GM10248 (cell line): ENCODE measurements at regions not wholly inside any gene's neighbourhood (a gene's known extent, or its start where the extent isn't known, plus 50 kb on each side); places are given as distances from the start of the nearest gene placed in this dataset.

ENCODE experiments used
- CTCF ChIA-PET: fragments of 300-600 bp; sonication (Branson Sonifier 250); formaldehyde crosslinking; extraction: SDS; loops from one replicate; lab custom pipeline; 2021; ENCODE audit warnings: antibody characterized with exemption; lab: Yijun Ruan, JAX
- POLR2A ChIA-PET: fragments of 350-650 bp; sonication (Branson Sonifier 250); formaldehyde crosslinking; extraction: SDS; loops from one replicate; lab custom pipeline; 2020; ENCODE audit warnings: antibody characterized with exemption; lab: Yijun Ruan, JAX
- DNase-seq: peaks from one replicate; pipeline ENCODE4 v3.0.0; 2012; ENCODE audit errors: extremely low spot score
- TF ChIP-seq, protein P1 (sequence below): IDR thresholded peaks from 2 replicates; pipeline ENCODE4 v1.5.1; 2012; ENCODE audit warnings: mild to moderate bottlenecking, low read depth; ENCODE audit errors: extremely low read depth, missing control alignments, control extremely low read depth

DNA sequence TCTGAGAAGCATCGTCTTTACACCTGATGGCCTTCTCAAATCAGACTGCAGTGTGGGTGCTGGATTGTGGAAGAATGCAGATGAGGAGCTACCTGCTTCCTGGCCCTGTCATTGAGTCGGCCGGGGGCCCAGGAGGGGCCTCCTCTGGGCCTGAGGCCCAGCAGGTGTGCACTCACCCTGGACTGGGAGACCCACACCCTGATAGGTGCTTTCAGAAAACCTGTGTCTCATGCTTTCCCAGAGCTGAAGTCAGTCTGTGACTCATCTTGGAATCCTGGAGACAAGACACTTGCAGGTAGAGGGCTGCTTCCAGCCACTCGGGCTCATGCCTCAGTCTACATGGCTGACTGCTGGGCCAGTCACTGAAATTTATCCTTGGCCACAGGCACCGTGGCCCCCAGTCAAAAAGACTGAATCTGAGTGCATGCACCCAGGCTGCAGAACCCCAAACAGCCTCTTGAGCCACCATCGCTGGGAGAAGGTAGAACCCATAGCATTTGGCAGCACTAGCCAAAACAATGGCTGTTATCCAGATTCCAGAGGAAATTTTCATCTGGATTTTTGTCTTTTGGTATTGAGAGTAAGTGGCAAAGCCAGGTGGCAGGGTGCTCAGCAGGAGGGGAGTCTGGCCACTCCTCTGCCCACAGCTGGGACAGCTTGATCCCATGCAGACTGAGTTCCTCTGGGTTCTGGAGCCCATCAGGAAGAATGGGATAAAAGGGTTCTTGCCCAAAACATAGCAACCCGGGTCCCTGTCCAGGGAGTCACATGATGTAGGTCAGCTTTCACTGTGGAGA is 182.0 kb upstream of the CST7 start:
- DNase-seq, result no peak
- ChIA-PET CTCF (no interaction called here), POLR2A (no interaction called here)
- TF ChIP-seq, protein P1, sequence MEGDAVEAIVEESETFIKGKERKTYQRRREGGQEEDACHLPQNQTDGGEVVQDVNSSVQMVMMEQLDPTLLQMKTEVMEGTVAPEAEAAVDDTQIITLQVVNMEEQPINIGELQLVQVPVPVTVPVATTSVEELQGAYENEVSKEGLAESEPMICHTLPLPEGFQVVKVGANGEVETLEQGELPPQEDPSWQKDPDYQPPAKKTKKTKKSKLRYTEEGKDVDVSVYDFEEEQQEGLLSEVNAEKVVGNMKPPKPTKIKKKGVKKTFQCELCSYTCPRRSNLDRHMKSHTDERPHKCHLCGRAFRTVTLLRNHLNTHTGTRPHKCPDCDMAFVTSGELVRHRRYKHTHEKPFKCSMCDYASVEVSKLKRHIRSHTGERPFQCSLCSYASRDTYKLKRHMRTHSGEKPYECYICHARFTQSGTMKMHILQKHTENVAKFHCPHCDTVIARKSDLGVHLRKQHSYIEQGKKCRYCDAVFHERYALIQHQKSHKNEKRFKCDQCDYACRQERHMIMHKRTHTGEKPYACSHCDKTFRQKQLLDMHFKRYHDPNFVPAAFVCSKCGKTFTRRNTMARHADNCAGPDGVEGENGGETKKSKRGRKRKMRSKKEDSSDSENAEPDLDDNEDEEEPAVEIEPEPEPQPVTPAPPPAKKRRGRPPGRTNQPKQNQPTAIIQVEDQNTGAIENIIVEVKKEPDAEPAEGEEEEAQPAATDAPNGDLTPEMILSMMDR, result no peak

- ChIA-PET POLR2A (no interaction called here), CTCF (no interaction called here)
- TF ChIP-seq, protein P1, result no peak
- no peak for DNase-seq
Measured at GRCh38 chr20:24767623-24768100, 181.4 kb upstream of the CST7 start.

- TF ChIP-seq, protein P1, result no peak
- POLR2A ChIA-PET, result no interaction called here
- CTCF ChIA-PET, result no interaction called here
- no peak for DNase-seq
Measured at GRCh38 chr20:24768201-24768636, 180.8 kb upstream of the CST7 start.

- POLR2A ChIA-PET, result no interaction called here
- TF ChIP-seq, protein P1, result no peak
- DNase-seq, result no peak
- CTCF ChIA-PET, result no interaction called here
Measured at GRCh38 chr20:24768713-24769601, 180.1 kb upstream of the CST7 start.

- DNase-seq, result no peak
- TF ChIP-seq, protein P1, result no peak
- CTCF ChIA-PET, result no interaction called here
Measured at GRCh38 chr20:24769878-24770627, 179.0 kb upstream of the CST7 start.

More at GRCh38 chr20:24769878-24770627, 179.0 kb upstream of the CST7 start:
- POLR2A ChIA-PET, result no interaction called here
